ENCODE measurements at regions not wholly inside any gene's neighbourhood (a gene's known extent, or its start where the extent isn't known, plus 50 kb on each side); places are given as distances from the start of the nearest gene placed in this dataset.
"Not testable (repeated sequence)": the region's sequence is repeated elsewhere in the genome, so short reads cannot be mapped to it uniquely, and the experiment has no call there.

GRCh38 chr5:136738829-136739228 is 373.5 kb upstream of the TRPC7 start:
- FAIRE-seq: no peak

- FAIRE-seq: no peak
Measured at GRCh38 chr5:136736021-136736420, 370.7 kb upstream of the TRPC7 start.

GRCh38 chr5:136735611-136736010 is 370.3 kb upstream of the TRPC7 start:
- FAIRE-seq: not testable (repeated sequence)

- no peak for FAIRE-seq
Measured at GRCh38 chr5:136734628-136735027, 369.3 kb upstream of the TRPC7 start.

DNA sequence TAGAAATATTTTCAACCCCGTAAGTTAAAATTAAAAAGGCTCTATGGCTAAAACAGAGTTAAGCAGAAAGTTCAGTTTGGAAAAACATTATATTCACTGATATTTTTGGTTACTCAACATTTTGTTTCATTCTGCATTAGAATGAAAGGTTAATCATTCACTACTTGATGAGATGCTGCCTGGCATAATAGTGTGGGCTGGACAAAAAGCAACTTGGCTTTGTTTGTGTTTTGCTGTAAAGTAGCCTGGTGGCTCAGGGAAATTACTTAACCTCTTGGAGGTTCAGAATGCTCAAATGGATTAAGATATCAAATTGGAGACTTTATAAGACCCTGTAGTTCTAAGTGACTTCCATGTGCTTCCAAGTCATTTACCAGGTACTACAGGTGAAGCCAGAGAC is 367.4 kb upstream of the TRPC7 start:
- no peak for FAIRE-seq

GRCh38 chr5:136731241-136731900 is 366.0 kb upstream of the TRPC7 start:
- no peak for FAIRE-seq

GRCh38 chr5:136730426-136730825 is 365.1 kb upstream of the TRPC7 start:
- FAIRE-seq: no peak

- FAIRE-seq: no peak
Measured at GRCh38 chr5:136729901-136730355, 364.6 kb upstream of the TRPC7 start.

GRCh38 chr5:136726506-136726905 is 361.2 kb upstream of the TRPC7 start:
- no peak for FAIRE-seq

- no peak for FAIRE-seq
Measured at GRCh38 chr5:136724161-136724560, 358.8 kb upstream of the TRPC7 start.

- no peak for FAIRE-seq
Measured at GRCh38 chr5:136722581-136722980, 357.2 kb upstream of the TRPC7 start.

DNA sequence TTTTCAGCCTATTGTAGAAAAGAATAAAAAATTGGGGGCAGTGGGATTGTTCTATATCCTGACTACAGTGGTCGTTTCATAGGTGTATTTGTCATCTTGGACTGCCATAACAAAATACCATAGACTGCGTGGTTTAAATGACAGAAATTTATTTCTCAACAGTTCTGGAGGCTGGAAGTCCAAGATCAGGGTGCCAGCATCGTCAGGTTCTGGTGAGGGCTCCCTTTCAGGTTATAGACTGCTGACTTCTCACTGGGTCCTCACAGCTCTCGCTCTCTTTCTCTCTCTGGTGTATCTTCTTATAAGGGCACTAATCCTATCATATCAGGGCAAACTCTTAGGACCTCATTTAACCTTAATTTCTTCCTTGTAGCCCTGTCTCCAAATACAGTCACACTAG is 356.7 kb upstream of the TRPC7 start:
- no peak for FAIRE-seq

GRCh38 chr5:136720674-136721073 is 355.3 kb upstream of the TRPC7 start:
- FAIRE-seq: no peak

DNA sequence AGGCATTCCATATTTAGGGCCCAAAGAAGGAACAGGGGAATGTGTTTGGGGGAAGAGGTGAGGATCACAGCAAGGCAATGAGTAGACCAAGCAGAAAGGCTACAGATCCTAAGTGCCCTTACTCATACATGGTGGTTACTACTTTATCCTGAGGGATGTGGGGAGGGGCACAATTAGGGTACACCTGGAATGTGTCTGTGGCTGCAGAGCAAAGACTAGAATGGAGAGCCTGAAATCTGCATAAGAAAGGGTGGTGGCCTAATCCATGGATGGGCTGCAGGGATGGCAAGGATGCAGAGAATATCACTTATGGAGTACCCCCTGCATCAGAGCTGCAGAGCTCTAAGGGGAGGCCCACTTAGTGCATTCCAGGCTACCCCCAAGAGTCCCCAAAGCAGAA is 352.6 kb upstream of the TRPC7 start:
- no peak for FAIRE-seq

GRCh38 chr5:136714286-136714685 is 348.9 kb upstream of the TRPC7 start:
- FAIRE-seq: no peak

DNA sequence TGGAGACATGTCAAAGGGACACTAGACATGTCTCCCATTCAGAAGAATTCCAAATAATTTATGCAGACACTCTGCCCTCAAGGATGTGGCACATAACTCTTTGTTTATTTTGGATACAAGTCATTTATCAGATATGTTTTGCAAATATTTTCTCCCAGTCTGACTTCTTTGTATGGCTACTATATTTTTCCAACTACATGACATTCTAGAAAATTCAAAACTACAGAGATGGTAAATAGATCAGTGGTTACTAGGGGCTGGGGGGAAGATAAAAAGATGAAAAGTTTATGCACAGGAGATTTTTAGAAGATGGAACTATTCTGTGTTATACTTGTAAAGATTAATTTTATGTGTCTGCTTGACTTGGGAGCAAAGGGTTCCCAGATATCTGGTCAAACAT is 347.3 kb upstream of the TRPC7 start:
- no peak for FAIRE-seq

- no peak for FAIRE-seq
Measured at GRCh38 chr5:136710834-136711233, 345.5 kb upstream of the TRPC7 start.

GRCh38 chr5:136703706-136704105 is 338.4 kb upstream of the TRPC7 start:
- no peak for FAIRE-seq

DNA sequence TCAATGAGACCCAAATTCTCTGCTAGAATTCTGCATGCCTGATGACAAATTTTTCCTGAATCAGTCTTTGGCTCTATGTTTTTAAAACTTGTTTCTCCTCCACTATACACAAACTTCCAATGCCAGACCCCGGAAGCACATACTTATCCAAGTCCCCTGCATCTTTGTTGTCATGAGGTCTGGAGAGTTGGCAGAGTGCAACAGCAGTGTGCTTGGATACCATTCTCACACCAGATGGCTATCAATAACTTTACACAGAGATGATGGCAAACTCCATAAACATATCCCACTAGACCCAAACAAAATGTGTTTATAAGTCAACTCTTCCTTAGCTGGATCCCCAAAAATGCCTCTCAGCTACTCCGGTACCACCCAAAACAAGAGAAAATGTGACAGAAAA is 337.7 kb upstream of the TRPC7 start:
- no peak for FAIRE-seq

DNA sequence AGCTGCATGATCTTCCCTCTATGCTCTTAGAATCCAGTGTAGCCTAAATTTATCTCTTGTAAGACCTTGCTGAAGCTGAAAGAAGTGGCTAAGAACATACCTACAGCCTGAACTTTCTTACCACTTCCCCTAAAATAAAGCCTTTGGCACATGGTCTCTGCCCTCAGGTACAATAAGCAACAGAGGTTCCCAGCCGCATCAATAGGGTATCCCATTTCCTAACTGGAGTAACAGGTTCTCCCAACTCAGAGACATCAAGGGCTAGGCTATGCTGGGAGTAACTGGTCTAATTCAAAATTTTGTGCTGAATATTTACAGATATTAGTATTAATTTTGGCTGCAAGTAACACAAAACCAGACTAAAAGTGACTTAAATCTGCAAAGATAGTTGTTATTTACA is 335.8 kb upstream of the TRPC7 start:
- FAIRE-seq: no peak

- no peak for FAIRE-seq
Measured at GRCh38 chr5:136699651-136700050, 334.3 kb upstream of the TRPC7 start.

GRCh38 chr5:136698970-136699369 is 333.6 kb upstream of the TRPC7 start:
- no peak for FAIRE-seq

DNA sequence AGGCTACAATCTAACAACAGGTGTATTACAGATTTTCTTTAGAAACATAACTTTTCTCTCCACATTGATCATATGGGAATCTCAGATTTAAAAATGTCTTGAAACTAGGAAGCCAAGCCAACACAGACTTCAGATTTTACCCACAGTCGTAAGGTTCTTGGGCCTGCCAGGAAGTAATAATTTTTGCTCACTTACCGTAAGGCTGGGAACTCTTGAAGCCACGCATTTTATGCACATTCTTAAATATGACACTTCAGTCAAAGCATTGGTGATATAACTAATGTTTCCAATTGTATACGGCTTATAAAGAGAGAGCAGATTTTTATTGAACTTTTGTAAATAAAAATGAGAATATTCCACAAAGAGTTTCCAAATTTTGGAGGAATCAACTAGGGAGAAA is 328.9 kb upstream of the TRPC7 start:
- no peak for FAIRE-seq

- no peak for FAIRE-seq
Measured at GRCh38 chr5:136689552-136689951, 324.2 kb upstream of the TRPC7 start.

DNA sequence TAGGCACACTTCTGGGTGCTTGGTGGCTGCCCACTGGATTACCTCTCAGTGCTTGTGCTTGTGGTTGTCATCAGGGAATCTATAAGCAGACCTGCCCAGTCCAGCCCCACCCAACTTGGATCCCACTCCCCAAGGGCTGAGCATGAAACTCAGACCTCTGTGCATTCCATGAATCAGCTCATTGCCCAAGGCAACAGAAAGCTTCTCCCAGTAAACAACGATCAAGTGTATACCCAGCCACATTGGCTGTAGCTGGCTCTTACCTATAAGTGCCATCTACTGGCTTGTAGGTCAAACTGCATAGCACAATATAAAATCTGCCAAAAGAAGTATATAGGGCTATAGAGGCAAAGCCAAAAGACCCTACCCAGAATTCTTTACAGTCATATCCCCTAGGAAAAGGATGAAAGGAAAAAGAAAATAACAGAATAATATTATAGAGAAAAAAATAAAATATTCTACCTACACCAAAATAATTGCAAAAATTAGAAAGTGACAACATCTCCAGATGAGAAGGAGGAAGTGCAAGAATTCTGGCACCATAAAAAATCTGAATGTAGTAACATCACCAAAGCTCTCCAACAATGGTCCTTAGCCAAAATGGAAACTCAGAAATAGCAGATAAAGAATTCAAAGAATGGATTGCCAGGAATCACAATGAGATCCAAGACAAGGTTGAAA is 321.0 kb upstream of the TRPC7 start:
- no peak for FAIRE-seq

Measured in endometrium (tissue), 2 donors.